ENCODE measurements at regions not wholly inside any gene's neighbourhood (a gene's known extent, or its start where the extent isn't known, plus 50 kb on each side); places are given as distances from the start of the nearest gene placed in this dataset.

DNA sequence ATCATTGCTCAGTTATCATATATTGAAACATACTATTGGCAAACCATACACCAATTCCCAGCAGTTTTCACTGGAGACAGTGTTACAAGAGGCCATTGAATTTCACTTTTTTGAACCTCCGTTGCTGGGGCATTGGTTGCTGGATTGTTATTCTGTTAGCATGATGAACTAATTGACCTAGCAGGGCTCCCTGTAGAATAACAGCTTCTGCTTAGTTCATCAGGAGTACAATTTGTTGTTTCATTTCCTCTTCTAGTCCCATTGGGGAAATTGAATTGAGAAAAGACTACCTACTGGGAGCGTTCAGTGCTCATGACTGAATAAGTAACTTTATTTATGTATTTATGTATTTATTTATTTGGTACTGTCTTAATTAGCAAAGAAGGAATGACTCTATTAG lies 151.6 kb downstream of the SLIT2 start:
- Mint-ChIP-seq H3K27ac (ENCODE audit: low read depth, unreplicated experiment) (no peak overlapping the region), H3K36me3 (ENCODE audit: insufficient read depth, unreplicated experiment) (no peaks in the 10 kb centered on the region), H3K9me3 (ENCODE audit: unreplicated experiment) (no peaks in the 10 kb centered on the region), H3K4me3 (ENCODE audit: unreplicated experiment) (no peak overlapping the region), H3K4me1 (ENCODE audit: insufficient read depth, unreplicated experiment) (no peaks in the 10 kb centered on the region), H3K27me3 (ENCODE audit: insufficient read depth, unreplicated experiment) (no peaks in the 10 kb centered on the region)
- no peak for DNase-seq (ENCODE audit: unreplicated experiment)
- CTCF ChIA-PET: interaction anchor here (0.8 kb wide), 1 partner anchor 8 kb away, joined by 3 read pairs; no protein-coding TSS in a partner anchor
- TF ChIP-seq, protein P1, sequence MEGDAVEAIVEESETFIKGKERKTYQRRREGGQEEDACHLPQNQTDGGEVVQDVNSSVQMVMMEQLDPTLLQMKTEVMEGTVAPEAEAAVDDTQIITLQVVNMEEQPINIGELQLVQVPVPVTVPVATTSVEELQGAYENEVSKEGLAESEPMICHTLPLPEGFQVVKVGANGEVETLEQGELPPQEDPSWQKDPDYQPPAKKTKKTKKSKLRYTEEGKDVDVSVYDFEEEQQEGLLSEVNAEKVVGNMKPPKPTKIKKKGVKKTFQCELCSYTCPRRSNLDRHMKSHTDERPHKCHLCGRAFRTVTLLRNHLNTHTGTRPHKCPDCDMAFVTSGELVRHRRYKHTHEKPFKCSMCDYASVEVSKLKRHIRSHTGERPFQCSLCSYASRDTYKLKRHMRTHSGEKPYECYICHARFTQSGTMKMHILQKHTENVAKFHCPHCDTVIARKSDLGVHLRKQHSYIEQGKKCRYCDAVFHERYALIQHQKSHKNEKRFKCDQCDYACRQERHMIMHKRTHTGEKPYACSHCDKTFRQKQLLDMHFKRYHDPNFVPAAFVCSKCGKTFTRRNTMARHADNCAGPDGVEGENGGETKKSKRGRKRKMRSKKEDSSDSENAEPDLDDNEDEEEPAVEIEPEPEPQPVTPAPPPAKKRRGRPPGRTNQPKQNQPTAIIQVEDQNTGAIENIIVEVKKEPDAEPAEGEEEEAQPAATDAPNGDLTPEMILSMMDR (IDR thresholded peaks at IDR 0.05; ENCODE audit: unreplicated experiment): no peak
- POLR2A ChIA-PET: no interaction called here
- intact Hi-C loops (cut with micrococcal nuclease): no loop called here
- no TSS peak for BruUV-seq (replicated peaks)

DNA sequence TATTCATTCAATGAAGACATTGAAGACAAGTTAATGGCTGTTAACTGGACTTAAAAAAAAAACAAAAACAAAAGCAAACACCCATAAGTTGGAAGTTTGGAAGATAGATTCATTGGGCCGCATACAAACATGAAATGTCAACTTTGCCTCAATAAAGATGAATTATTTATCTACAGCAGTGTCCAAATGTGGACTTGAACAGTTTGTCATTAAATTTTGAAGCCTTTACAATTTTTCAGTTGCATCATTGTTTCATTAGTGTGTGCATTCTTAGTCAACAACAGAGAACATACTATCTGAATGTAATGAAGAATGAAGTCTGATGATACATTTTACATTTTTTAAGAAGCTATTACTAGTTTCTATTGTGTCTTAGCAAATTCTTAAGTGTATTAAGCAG lies 152.1 kb downstream of the SLIT2 start:
- POLR2A ChIA-PET: interaction anchor here (0.8 kb wide), 1 partner anchor 9 kb away, joined by 3 read pairs; no protein-coding TSS in a partner anchor
- no peak overlapping the region for H3K4me3 Mint-ChIP-seq (ENCODE audit: unreplicated experiment)

DNA sequence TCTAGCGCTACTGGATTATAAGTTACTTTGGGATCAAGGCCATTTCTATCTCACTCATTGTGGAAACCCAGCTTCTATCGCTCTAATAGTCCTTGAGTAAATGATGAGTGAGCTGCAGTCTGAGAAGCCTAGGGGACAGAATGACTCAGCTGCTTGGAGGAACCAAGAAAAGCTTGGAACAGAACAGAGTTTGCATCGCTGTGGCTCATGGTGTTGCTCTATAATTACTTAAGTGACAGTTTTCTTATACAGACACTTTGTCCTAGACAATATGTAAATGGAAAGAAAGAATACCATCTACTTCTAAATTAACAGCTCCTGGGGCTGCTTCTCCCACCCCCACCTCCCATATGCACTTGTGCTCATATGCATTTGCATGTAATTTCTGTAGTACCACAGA lies 156.9 kb downstream of the SLIT2 start:
- intact Hi-C loops (cut with micrococcal nuclease): no loop called here
- BruUV-seq (replicated peaks): no TSS peak
- H3K9me3 Mint-ChIP-seq (ENCODE audit: unreplicated experiment): no peaks in the 10 kb centered on the region
- TF ChIP-seq, protein P1 (IDR thresholded peaks at IDR 0.05; ENCODE audit: unreplicated experiment): no peak
- H3K36me3 Mint-ChIP-seq (ENCODE audit: insufficient read depth, unreplicated experiment): no peaks in the 10 kb centered on the region
- H3K27ac Mint-ChIP-seq (ENCODE audit: low read depth, unreplicated experiment): no peak overlapping the region
- H3K4me3 Mint-ChIP-seq (ENCODE audit: unreplicated experiment): no peak overlapping the region
- H3K27me3 Mint-ChIP-seq (ENCODE audit: insufficient read depth, unreplicated experiment): no peaks in the 10 kb centered on the region
- H3K4me1 Mint-ChIP-seq (ENCODE audit: insufficient read depth, unreplicated experiment): no peaks in the 10 kb centered on the region
- ChIA-PET CTCF (interaction anchor here (0.7 to 1.3 kb wide), 3 partner anchors 13 to 1100 kb away, joined by 3 to 4 read pairs (median 4); no protein-coding TSS in a partner anchor), POLR2A (no interaction called here)
- no peak for DNase-seq (ENCODE audit: unreplicated experiment)

More for the DNA sequence above, 152.1 kb downstream of the SLIT2 start:
- no peak for DNase-seq (ENCODE audit: unreplicated experiment)
- H3K9me3 Mint-ChIP-seq (ENCODE audit: unreplicated experiment): no peaks in the 10 kb centered on the region
- no TSS peak for BruUV-seq (replicated peaks)
- no peaks in the 10 kb centered on the region for H3K27me3 Mint-ChIP-seq (ENCODE audit: insufficient read depth, unreplicated experiment)
- intact Hi-C loops (cut with micrococcal nuclease): no loop called here
- CTCF ChIA-PET: interaction anchor here (0.8 kb wide), 1 partner anchor 8 kb away, joined by 3 read pairs; no protein-coding TSS in a partner anchor
- TF ChIP-seq, protein P1 (IDR thresholded peaks at IDR 0.05; ENCODE audit: unreplicated experiment): no peak
- H3K4me1 Mint-ChIP-seq (ENCODE audit: insufficient read depth, unreplicated experiment): no peaks in the 10 kb centered on the region
- H3K27ac Mint-ChIP-seq (ENCODE audit: low read depth, unreplicated experiment): no peak overlapping the region
- H3K36me3 Mint-ChIP-seq (ENCODE audit: insufficient read depth, unreplicated experiment): no peaks in the 10 kb centered on the region

DNA sequence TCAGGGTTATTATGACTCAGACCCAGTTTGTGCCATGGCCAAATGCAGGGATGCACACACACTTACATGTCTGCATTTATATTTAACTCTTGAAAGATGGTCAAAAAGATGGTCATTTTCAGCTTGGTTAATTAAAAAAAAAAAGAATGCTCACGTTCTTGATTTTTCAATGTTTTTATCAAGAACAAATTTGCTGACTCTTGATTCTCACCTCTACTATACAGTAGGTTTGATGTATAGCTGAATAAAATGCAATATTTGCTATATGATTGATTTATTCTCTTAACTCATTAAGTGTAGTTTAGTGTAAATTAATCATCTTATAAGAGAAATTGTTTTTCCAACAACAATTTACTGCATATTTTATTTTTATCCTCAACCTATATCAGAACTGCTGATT lies 160.4 kb downstream of the SLIT2 start:
- BruUV-seq (replicated peaks): no TSS peak
- DNase-seq (ENCODE audit: unreplicated experiment): no peak
- Mint-ChIP-seq H3K27me3 (ENCODE audit: insufficient read depth, unreplicated experiment) (no peaks in the 10 kb centered on the region), H3K9me3 (ENCODE audit: unreplicated experiment) (no peaks in the 10 kb centered on the region), H3K27ac (ENCODE audit: low read depth, unreplicated experiment) (no peak overlapping the region), H3K36me3 (ENCODE audit: insufficient read depth, unreplicated experiment) (no peaks in the 10 kb centered on the region), H3K4me1 (ENCODE audit: insufficient read depth, unreplicated experiment) (no peaks in the 10 kb centered on the region), H3K4me3 (ENCODE audit: unreplicated experiment) (no peak overlapping the region)
- ChIA-PET POLR2A (no interaction called here), CTCF (interaction anchor here (0.5 to 1.0 kb wide), 3 partner anchors 130 to 1450 kb away, joined by 3 read pairs; no protein-coding TSS in a partner anchor)
- intact Hi-C loops (cut with micrococcal nuclease): no loop called here
- TF ChIP-seq, protein P1 (IDR thresholded peaks at IDR 0.05; ENCODE audit: unreplicated experiment): no peak
